HEK293 (cell line): ENCODE measurements at regions not wholly inside any gene's neighbourhood (a gene's known extent, or its start where the extent isn't known, plus 50 kb on each side); places are given as distances from the start of the nearest gene placed in this dataset.
A peak's percentile ranks its signal among the peaks of the same experiment; 100 is the strongest.

Source experiments
- BCL11B ChIP-seq: fragments of 450-650 bp; formaldehyde crosslinking; IDR thresholded peaks from 2 replicates; pipeline ENCODE4 v1.5.1; 2016; ENCODE audit warnings: low read depth, missing biosample characterization, missing genetic modification characterization
- EGR2 ChIP-seq: fragments of 450-650 bp; formaldehyde crosslinking; IDR thresholded peaks from 2 replicates; pipeline ENCODE4 v1.5.1; 2016; ENCODE audit warnings: low read depth, missing biosample characterization, missing genetic modification characterization
- FEZF1 ChIP-seq: fragments of 450-650 bp; formaldehyde crosslinking; IDR thresholded peaks from 2 replicates; pipeline ENCODE4 v1.5.1; 2016; ENCODE audit warnings: missing biosample characterization, missing genetic modification characterization
- KLF1 ChIP-seq: fragments of 450-650 bp; formaldehyde crosslinking; IDR thresholded peaks from 2 replicates; pipeline ENCODE4 v1.5.1; 2016; ENCODE audit warnings: missing biosample characterization, missing genetic modification characterization
- KLF10 ChIP-seq: fragments of 450-650 bp; IDR thresholded peaks from 2 replicates; pipeline ENCODE4 v1.5.1; 2018; ENCODE audit warnings: missing biosample characterization, mild to moderate bottlenecking, missing genetic modification characterization
- RBAK ChIP-seq: fragments of 450-650 bp; formaldehyde crosslinking; IDR thresholded peaks from 2 replicates; pipeline ENCODE4 v1.5.1; 2016; ENCODE audit warnings: missing biosample characterization, missing genetic modification characterization
- ZBTB20 ChIP-seq: fragments of 450-650 bp; formaldehyde crosslinking; IDR thresholded peaks from 2 replicates; pipeline ENCODE4 v1.5.1; 2016; ENCODE audit warnings: missing biosample characterization, missing genetic modification characterization
- ZEB2 ChIP-seq: fragments of 450-650 bp; formaldehyde crosslinking; IDR thresholded peaks from 2 replicates; pipeline ENCODE4 v1.5.1; 2016; ENCODE audit warnings: missing biosample characterization, missing genetic modification characterization
- ZFP69B ChIP-seq: fragments of 450-650 bp; formaldehyde crosslinking; IDR thresholded peaks from 2 replicates; pipeline ENCODE4 v1.5.1; 2016; ENCODE audit warnings: missing biosample characterization, missing genetic modification characterization
- ZNF133 ChIP-seq: fragments of 450-650 bp; formaldehyde crosslinking; IDR thresholded peaks from 2 replicates; pipeline ENCODE4 v1.5.1; 2016; ENCODE audit warnings: missing biosample characterization, missing genetic modification characterization
- ZNF292 ChIP-seq: fragments of 450-650 bp; formaldehyde crosslinking; IDR thresholded peaks from 2 replicates; pipeline ENCODE4 v1.5.1; 2016; ENCODE audit warnings: low read depth, missing biosample characterization, missing genetic modification characterization, borderline replicate concordance
- ZNF311 ChIP-seq: fragments of 450-650 bp; formaldehyde crosslinking; IDR thresholded peaks from 2 replicates; pipeline ENCODE4 v1.5.1; 2017; ENCODE audit warnings: missing biosample characterization, missing genetic modification characterization, borderline replicate concordance
- ZNF366 ChIP-seq: fragments of 450-650 bp; formaldehyde crosslinking; conservative IDR thresholded peaks from 2 replicates; pipeline ENCODE4 v1.5.1; 2016; ENCODE audit warnings: missing biosample characterization, missing genetic modification characterization
- ZNF404 ChIP-seq: fragments of 450-650 bp; formaldehyde crosslinking; IDR thresholded peaks from 2 replicates; pipeline ENCODE4 v1.5.1; 2017; ENCODE audit warnings: missing biosample characterization, missing genetic modification characterization
- ZNF571 ChIP-seq: fragments of 450-650 bp; formaldehyde crosslinking; IDR thresholded peaks from 2 replicates; pipeline ENCODE4 v1.5.0; 2017; ENCODE audit warnings: missing biosample characterization, missing genetic modification characterization
- ZNF776 ChIP-seq: fragments of 450-650 bp; formaldehyde crosslinking; IDR thresholded peaks from 2 replicates; pipeline ENCODE4 v1.5.0; 2017; ENCODE audit warnings: missing biosample characterization, missing genetic modification characterization, borderline replicate concordance
- TF ChIP-seq, protein P1 (sequence below): fragments of 450-650 bp; formaldehyde crosslinking; IDR thresholded peaks from 2 replicates; pipeline ENCODE4 v1.5.1; 2016; ENCODE audit warnings: missing biosample characterization, missing genetic modification characterization, low read depth
- TF ChIP-seq, protein P2 (sequence below): fragments of 450-650 bp; formaldehyde crosslinking; IDR thresholded peaks from 2 replicates; pipeline ENCODE4 v1.5.1; 2016; ENCODE audit warnings: missing biosample characterization, missing genetic modification characterization
- TF ChIP-seq, protein P3 (sequence below): fragments of 450-650 bp; formaldehyde crosslinking; IDR thresholded peaks from 2 replicates; pipeline ENCODE4 v1.5.1; 2017; ENCODE audit warnings: missing biosample characterization, missing genetic modification characterization
- TF ChIP-seq, protein P4 (sequence below): fragments of 450-650 bp; formaldehyde crosslinking; IDR thresholded peaks from 2 replicates; pipeline ENCODE4 v1.5.1; 2016; ENCODE audit warnings: missing biosample characterization, missing genetic modification characterization
- TF ChIP-seq, protein P5 (sequence below): fragments of 450-650 bp; formaldehyde crosslinking; IDR thresholded peaks from 2 replicates; pipeline ENCODE4 v1.5.1; 2016; ENCODE audit warnings: missing biosample characterization, missing genetic modification characterization, borderline replicate concordance

DNA sequence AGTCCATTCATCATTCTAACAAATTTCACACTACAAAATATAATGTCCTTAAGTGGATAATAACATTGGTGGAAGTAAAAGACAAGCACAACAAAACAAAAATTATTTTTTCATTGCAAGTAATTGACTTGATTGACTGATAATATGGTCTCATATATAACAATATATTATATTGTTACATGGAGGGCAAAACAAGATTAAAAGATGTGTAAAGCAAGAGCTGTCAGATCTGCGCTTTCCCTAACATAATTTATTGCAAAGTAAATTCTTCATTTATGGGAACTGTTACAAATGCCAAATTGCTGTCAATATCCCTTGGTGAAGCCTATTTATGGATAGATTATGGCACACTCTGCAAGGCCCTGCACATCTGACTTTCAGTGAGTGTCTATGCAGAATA lies 233.6 kb downstream of the PCDH7 start (continued):
- TF ChIP-seq ZNF776 (tag by site-specific recombination) (no peak), ZNF404 (tag by site-specific recombination) (no peak), EGR2 (tag by site-specific recombination) (no peak), ZBTB20 (no peak), KLF10 (tag by site-specific recombination) (no peak), FEZF1 (tag by site-specific recombination) (peak; percentile 60; the same call in 1 of the 2 replicates), ZNF571 (no peak), ZNF292 (no peak), ZNF366 (tag by site-specific recombination) (peak; percentile 40; the same call in 1 of the 2 replicates), RBAK (no peak), ZNF133 (tag by site-specific recombination) (no peak), BCL11B (tag by site-specific recombination) (no peak), ZFP69B (tag by site-specific recombination) (no peak), KLF1 (tag by site-specific recombination) (no peak), ZEB2 (0 out of 2 replicates have a peak, but pooled peaks have one; percentile 18), ZNF311 (no peak)
- TF ChIP-seq, protein P1, sequence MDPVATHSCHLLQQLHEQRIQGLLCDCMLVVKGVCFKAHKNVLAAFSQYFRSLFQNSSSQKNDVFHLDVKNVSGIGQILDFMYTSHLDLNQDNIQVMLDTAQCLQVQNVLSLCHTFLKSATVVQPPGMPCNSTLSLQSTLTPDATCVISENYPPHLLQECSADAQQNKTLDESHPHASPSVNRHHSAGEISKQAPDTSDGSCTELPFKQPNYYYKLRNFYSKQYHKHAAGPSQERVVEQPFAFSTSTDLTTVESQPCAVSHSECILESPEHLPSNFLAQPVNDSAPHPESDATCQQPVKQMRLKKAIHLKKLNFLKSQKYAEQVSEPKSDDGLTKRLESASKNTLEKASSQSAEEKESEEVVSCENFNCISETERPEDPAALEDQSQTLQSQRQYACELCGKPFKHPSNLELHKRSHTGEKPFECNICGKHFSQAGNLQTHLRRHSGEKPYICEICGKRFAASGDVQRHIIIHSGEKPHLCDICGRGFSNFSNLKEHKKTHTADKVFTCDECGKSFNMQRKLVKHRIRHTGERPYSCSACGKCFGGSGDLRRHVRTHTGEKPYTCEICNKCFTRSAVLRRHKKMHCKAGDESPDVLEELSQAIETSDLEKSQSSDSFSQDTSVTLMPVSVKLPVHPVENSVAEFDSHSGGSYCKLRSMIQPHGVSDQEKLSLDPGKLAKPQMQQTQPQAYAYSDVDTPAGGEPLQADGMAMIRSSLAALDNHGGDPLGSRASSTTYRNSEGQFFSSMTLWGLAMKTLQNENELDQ (tag by site-specific recombination): no peak
- TF ChIP-seq, protein P2, sequence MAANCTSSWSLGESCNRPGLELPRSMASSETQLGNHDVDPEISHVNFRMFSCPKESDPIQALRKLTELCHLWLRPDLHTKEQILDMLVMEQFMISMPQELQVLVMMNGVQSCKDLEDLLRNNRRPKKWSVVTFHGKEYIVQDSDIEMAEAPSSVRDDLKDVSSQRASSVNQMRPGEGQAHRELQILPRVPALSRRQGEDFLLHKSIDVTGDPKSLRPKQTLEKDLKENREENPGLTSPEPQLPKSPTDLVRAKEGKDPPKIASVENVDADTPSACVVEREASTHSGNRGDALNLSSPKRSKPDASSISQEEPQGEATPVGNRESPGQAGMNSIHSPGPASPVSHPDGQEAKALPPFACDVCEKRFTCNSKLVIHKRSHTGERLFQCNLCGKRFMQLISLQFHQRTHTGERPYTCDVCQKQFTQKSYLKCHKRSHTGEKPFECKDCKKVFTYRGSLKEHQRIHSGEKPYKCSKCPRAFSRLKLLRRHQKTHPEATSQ (tag by site-specific recombination): no peak
- TF ChIP-seq, protein P3, sequence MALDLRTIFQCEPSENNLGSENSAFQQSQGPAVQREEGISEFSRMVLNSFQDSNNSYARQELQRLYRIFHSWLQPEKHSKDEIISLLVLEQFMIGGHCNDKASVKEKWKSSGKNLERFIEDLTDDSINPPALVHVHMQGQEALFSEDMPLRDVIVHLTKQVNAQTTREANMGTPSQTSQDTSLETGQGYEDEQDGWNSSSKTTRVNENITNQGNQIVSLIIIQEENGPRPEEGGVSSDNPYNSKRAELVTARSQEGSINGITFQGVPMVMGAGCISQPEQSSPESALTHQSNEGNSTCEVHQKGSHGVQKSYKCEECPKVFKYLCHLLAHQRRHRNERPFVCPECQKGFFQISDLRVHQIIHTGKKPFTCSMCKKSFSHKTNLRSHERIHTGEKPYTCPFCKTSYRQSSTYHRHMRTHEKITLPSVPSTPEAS (tag by site-specific recombination): no peak
- TF ChIP-seq, protein P4, sequence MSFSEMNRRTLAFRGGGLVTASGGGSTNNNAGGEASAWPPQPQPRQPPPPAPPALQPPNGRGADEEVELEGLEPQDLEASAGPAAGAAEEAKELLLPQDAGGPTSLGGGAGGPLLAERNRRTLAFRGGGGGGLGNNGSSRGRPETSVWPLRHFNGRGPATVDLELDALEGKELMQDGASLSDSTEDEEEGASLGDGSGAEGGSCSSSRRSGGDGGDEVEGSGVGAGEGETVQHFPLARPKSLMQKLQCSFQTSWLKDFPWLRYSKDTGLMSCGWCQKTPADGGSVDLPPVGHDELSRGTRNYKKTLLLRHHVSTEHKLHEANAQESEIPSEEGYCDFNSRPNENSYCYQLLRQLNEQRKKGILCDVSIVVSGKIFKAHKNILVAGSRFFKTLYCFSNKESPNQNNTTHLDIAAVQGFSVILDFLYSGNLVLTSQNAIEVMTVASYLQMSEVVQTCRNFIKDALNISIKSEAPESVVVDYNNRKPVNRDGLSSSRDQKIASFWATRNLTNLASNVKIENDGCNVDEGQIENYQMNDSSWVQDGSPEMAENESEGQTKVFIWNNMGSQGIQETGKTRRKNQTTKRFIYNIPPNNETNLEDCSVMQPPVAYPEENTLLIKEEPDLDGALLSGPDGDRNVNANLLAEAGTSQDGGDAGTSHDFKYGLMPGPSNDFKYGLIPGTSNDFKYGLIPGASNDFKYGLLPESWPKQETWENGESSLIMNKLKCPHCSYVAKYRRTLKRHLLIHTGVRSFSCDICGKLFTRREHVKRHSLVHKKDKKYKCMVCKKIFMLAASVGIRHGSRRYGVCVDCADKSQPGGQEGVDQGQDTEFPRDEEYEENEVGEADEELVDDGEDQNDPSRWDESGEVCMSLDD (tag by site-specific recombination): no peak
- TF ChIP-seq, protein P5, sequence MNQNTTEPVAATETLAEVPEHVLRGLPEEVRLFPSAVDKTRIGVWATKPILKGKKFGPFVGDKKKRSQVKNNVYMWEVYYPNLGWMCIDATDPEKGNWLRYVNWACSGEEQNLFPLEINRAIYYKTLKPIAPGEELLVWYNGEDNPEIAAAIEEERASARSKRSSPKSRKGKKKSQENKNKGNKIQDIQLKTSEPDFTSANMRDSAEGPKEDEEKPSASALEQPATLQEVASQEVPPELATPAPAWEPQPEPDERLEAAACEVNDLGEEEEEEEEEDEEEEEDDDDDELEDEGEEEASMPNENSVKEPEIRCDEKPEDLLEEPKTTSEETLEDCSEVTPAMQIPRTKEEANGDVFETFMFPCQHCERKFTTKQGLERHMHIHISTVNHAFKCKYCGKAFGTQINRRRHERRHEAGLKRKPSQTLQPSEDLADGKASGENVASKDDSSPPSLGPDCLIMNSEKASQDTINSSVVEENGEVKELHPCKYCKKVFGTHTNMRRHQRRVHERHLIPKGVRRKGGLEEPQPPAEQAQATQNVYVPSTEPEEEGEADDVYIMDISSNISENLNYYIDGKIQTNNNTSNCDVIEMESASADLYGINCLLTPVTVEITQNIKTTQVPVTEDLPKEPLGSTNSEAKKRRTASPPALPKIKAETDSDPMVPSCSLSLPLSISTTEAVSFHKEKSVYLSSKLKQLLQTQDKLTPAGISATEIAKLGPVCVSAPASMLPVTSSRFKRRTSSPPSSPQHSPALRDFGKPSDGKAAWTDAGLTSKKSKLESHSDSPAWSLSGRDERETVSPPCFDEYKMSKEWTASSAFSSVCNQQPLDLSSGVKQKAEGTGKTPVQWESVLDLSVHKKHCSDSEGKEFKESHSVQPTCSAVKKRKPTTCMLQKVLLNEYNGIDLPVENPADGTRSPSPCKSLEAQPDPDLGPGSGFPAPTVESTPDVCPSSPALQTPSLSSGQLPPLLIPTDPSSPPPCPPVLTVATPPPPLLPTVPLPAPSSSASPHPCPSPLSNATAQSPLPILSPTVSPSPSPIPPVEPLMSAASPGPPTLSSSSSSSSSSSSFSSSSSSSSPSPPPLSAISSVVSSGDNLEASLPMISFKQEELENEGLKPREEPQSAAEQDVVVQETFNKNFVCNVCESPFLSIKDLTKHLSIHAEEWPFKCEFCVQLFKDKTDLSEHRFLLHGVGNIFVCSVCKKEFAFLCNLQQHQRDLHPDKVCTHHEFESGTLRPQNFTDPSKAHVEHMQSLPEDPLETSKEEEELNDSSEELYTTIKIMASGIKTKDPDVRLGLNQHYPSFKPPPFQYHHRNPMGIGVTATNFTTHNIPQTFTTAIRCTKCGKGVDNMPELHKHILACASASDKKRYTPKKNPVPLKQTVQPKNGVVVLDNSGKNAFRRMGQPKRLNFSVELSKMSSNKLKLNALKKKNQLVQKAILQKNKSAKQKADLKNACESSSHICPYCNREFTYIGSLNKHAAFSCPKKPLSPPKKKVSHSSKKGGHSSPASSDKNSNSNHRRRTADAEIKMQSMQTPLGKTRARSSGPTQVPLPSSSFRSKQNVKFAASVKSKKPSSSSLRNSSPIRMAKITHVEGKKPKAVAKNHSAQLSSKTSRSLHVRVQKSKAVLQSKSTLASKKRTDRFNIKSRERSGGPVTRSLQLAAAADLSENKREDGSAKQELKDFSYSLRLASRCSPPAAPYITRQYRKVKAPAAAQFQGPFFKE (tag by site-specific recombination): no peak
